ENCODE measurements at regions not wholly inside any gene's neighbourhood (a gene's known extent, or its start where the extent isn't known, plus 50 kb on each side); places are given as distances from the start of the nearest gene placed in this dataset.

DNA sequence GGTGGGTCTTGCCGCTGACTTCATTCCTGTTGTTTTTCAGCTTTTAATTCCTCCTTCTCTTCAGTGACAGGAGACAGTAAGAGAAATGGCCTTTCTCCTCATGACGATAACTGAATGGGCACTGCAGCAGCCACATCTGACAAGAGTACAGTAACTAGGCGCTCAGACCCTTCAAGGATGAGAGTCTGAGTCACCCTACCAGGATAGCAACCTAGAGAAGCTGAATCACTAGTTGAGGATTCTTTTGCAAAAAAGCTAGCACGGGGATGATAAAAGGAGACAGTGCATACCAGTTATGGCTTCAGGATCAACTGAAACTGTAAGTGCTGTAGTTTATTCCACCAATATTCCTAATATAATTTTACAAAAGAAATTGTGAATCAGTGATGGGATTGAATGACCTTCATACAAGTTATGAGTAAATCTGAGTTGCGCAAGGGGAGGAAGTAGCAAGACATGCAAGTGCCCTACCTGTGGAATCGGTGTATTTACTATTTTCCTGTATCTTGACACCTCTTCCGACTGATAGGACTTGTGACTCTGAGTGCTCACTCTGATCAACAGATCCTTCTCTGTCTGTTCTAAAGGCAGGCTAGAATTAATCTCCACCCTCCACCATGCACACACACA lies 161.8 kb upstream of the GRIK2 start:
- intact Hi-C loops (cut with DNase I; ENCODE audit: low total_unique reads): no loop called here
- ATAC-seq (no peak), DNase-seq (no peak)
- Histone ChIP-seq H3K4me1 (no peaks in the 10 kb centered on the region), H3K9me3 (no peaks in the 10 kb centered on the region), H3K27ac (no peak overlapping the region), H3K36me3 (no peaks in the 10 kb centered on the region), H3K4me3 (no peak overlapping the region), H3K27me3 (no peaks in the 10 kb centered on the region)
- no peak for TF ChIP-seq POLR2A (IDR thresholded peaks at IDR 0.05)
- TF ChIP-seq, protein P1, sequence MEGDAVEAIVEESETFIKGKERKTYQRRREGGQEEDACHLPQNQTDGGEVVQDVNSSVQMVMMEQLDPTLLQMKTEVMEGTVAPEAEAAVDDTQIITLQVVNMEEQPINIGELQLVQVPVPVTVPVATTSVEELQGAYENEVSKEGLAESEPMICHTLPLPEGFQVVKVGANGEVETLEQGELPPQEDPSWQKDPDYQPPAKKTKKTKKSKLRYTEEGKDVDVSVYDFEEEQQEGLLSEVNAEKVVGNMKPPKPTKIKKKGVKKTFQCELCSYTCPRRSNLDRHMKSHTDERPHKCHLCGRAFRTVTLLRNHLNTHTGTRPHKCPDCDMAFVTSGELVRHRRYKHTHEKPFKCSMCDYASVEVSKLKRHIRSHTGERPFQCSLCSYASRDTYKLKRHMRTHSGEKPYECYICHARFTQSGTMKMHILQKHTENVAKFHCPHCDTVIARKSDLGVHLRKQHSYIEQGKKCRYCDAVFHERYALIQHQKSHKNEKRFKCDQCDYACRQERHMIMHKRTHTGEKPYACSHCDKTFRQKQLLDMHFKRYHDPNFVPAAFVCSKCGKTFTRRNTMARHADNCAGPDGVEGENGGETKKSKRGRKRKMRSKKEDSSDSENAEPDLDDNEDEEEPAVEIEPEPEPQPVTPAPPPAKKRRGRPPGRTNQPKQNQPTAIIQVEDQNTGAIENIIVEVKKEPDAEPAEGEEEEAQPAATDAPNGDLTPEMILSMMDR (IDR thresholded peaks at IDR 0.05 in 4 of 5, conservative IDR thresholded peaks at IDR 0.05 in 1 of 5): no peak
- in situ Hi-C loops (cut with MboI; ENCODE audit: low sequenced_read_pairs in 4 of 4): no loop called here

DNA sequence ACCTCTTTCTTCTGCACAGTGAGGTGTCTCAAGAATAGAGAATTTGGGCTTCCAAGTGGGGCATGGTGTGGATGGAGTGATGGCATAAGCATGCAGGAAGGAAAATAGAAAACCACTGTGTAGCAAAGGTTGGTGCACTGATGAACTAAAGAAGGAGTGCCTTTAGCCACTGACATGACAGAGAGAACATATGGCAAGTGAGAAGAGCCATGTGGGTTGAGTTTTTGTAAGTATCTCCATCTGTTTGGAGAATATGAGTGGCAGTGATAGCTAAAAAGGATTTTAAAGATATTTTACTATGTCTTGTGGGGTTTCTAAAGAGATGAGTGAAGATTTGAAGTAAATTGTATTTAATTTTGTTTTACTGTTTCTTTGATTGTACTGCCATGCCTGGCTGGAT lies 160.5 kb upstream of the GRIK2 start:
- intact Hi-C loops (cut with DNase I; ENCODE audit: low total_unique reads): no loop called here
- H3K36me3 ChIP-seq: no peaks in the 10 kb centered on the region
- DNase-seq (no peak), ATAC-seq (no peak)
- H3K4me1 ChIP-seq: no peaks in the 10 kb centered on the region
- H3K4me3 ChIP-seq: no peak overlapping the region
- H3K27ac ChIP-seq: no peak overlapping the region
- TF ChIP-seq, protein P1 (IDR thresholded peaks at IDR 0.05 in 4 of 5, conservative IDR thresholded peaks at IDR 0.05 in 1 of 5): no peak
- TF ChIP-seq POLR2A (IDR thresholded peaks at IDR 0.05): no peak
- in situ Hi-C loops (cut with MboI; ENCODE audit: low sequenced_read_pairs in 4 of 4): no loop called here
- H3K9me3 ChIP-seq: no peaks in the 10 kb centered on the region
- no peaks in the 10 kb centered on the region for H3K27me3 ChIP-seq

DNA sequence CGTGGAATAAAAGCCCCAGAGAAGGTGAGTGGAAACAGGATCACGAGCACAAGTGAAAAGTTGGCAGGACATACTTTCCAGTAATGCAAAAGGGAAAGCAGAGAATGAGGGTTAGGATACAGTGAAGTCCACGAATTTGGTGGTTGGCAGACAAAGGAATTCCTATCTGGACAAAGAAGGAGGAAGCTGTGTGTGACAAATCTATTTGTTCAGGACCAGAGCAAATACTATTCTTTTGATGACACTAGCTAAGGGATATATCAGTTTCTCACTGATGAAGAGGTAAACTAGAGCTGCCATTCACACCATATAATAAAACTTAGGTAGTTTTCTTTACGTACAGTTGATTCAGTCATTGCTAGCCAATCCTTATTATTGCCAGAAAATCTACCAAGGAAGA lies 156.8 kb upstream of the GRIK2 start:
- Histone ChIP-seq H3K27me3 (no peaks in the 10 kb centered on the region), H3K27ac (no peak overlapping the region), H3K4me1 (no peaks in the 10 kb centered on the region), H3K36me3 (no peaks in the 10 kb centered on the region), H3K9me3 (no peaks in the 10 kb centered on the region), H3K4me3 (no peak overlapping the region)
- ATAC-seq: no peak
- in situ Hi-C loops (cut with MboI; ENCODE audit: low sequenced_read_pairs in 4 of 4) (no loop called here), intact Hi-C loops (cut with DNase I; ENCODE audit: low total_unique reads) (no loop called here)
- no peak for DNase-seq
- no peak for TF ChIP-seq POLR2A (IDR thresholded peaks at IDR 0.05)
- TF ChIP-seq, protein P1 (IDR thresholded peaks at IDR 0.05 in 4 of 5, conservative IDR thresholded peaks at IDR 0.05 in 1 of 5): no peak

DNA sequence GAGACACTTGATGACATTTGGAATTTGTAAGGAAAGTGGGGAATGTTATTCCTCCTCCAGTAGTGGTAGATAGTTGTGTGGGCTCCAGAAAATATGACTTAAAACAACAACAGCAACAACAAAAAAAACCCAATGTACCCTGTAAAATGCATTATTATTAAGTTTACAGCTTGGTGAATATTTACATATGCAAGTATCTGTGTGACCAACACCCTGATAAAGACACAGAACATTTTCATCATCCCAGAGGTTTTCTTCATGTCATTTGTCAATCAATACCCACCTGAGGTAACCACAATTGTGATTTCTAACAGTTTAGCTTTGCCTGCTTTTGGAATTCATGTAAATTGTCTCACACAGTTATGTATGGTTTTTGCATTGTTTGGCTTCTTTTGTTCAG lies 152.1 kb upstream of the GRIK2 start:
- intact Hi-C loops (cut with DNase I; ENCODE audit: low total_unique reads): no loop called here
- Histone ChIP-seq H3K4me1 (no peaks in the 10 kb centered on the region), H3K9me3 (no peaks in the 10 kb centered on the region), H3K4me3 (no peak overlapping the region), H3K27ac (no peak overlapping the region), H3K27me3 (no peaks in the 10 kb centered on the region), H3K36me3 (no peaks in the 10 kb centered on the region)
- TF ChIP-seq, protein P1 (IDR thresholded peaks at IDR 0.05 in 4 of 5, conservative IDR thresholded peaks at IDR 0.05 in 1 of 5): no peak
- TF ChIP-seq POLR2A (IDR thresholded peaks at IDR 0.05): no peak
- in situ Hi-C loops (cut with MboI; ENCODE audit: low sequenced_read_pairs in 4 of 4): no loop called here
- no peak for DNase-seq
- no peak for ATAC-seq

DNA sequence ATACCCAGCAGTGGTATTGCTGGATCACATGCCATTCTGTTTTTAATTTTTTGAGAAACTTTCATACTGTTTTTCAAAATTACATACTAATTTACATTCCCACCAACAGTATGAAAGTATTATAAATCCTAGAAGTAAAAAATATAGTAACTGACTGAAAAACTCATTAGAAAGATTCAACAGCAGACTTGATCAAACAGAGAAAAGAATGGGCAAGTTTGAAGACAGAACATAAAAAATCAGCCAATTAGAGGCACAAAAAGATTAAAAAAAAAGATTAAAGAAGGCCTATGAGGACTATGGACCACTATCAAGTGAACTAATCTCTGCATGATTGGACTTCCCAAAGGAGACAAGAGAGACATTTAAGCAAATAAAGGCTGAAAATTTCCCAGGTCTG lies 144.0 kb upstream of the GRIK2 start:
- intact Hi-C loops (cut with DNase I; ENCODE audit: low total_unique reads) (no loop called here), in situ Hi-C loops (cut with MboI; ENCODE audit: low sequenced_read_pairs in 4 of 4) (no loop called here)
- DNase-seq (no peak), ATAC-seq (no peak)
- Histone ChIP-seq H3K27me3 (no peaks in the 10 kb centered on the region), H3K27ac (no peak overlapping the region), H3K36me3 (no peaks in the 10 kb centered on the region), H3K4me3 (no peak overlapping the region), H3K4me1 (no peaks in the 10 kb centered on the region), H3K9me3 (no peaks in the 10 kb centered on the region)
- TF ChIP-seq, protein P1 (IDR thresholded peaks at IDR 0.05 in 4 of 5, conservative IDR thresholded peaks at IDR 0.05 in 1 of 5): no peak
- TF ChIP-seq POLR2A (IDR thresholded peaks at IDR 0.05): no peak

Data from gastrocnemius medialis (tissue), 4 donors.